ENCODE measurements at regions not wholly inside any gene's neighbourhood (a gene's known extent, or its start where the extent isn't known, plus 50 kb on each side); places are given as distances from the start of the nearest gene placed in this dataset.

- no peak for TF ChIP-seq CTCF (IDR thresholded peaks at IDR 0.05)
- no peak overlapping the region for H3K4me3 Mint-ChIP-seq
- no peaks in the 10 kb centered on the region for H3K4me1 ChIP-seq (ENCODE audit: control insufficient read depth in 1 of 2, insufficient read depth in 2 of 2, low read length in 2 of 2)
- H3K27me3 Mint-ChIP-seq (ENCODE audit: low read depth in 3 of 3), result peaks cover 0 to 2% (median 0%) of the 10 kb centered on the region in 3 donors
- intact Hi-C loops (cut with micrococcal nuclease), result no loop called here
- DNase-seq, result no peak
- no peak overlapping the region for H2AFZ ChIP-seq (ENCODE audit: insufficient read depth, low read depth, low read length, poor library complexity, severe bottlenecking)
- no peaks in the 10 kb centered on the region for H4K20me1 ChIP-seq (ENCODE audit: insufficient read depth, low read length)
- no peak overlapping the region for H3K27ac Mint-ChIP-seq
- no peak overlapping the region for H3K9ac ChIP-seq (ENCODE audit: insufficient read depth, low read length, poor library complexity, severe bottlenecking)
- H3K36me3 ChIP-seq (replicated peaks in 1 of 2; ENCODE audit: control insufficient read depth in 1 of 2, insufficient read depth in 2 of 2, low read length in 2 of 2), result no peaks in the 10 kb centered on the region
- H3K4me1 Mint-ChIP-seq, result no peaks in the 10 kb centered on the region
- 91% methylated on average over 4 of the region's 6 CpGs for WGBS (ENCODE audit: insufficient coverage)
- peaks cover 0 to 2% (median 0%) of the 10 kb centered on the region in 7 donors for H3K9me3 Mint-ChIP-seq
- H3K27ac ChIP-seq (ENCODE audit: low read depth in 1 of 2, low read length in 2 of 2), result no peak overlapping the region
- H3K4me3 ChIP-seq (replicated peaks in 1 of 3; ENCODE audit: low read depth in 2 of 3, low read length in 3 of 3), result no peak overlapping the region
- H3K4me2 ChIP-seq (replicated peaks; ENCODE audit: extremely low read depth, low read length, poor library complexity, severe bottlenecking), result no peak overlapping the region
- H3K36me3 Mint-ChIP-seq, result no peaks in the 10 kb centered on the region
- no peaks in the 10 kb centered on the region for H3K27me3 ChIP-seq (ENCODE audit: control insufficient read depth in 2 of 2, insufficient read depth in 2 of 2, low read length in 2 of 2)
- no peaks in the 10 kb centered on the region for H3K79me2 ChIP-seq (ENCODE audit: insufficient read depth, low read length)
- H3K9me3 ChIP-seq (replicated peaks in 1 of 2; ENCODE audit: control insufficient read depth in 1 of 2, insufficient read depth in 1 of 2, low read length in 2 of 2), result no peaks in the 10 kb centered on the region
These were observed 466.8 kb upstream of the SMIM31 start for GRCh38 chr4:164287173-164287572.

GRCh38 chr4:164288578-164288977 lies 465.4 kb upstream of the SMIM31 start:
- TF ChIP-seq CTCF (IDR thresholded peaks at IDR 0.05), result no peak
- no peak overlapping the region for H3K27ac ChIP-seq (ENCODE audit: low read depth in 1 of 2, low read length in 2 of 2)
- no peak overlapping the region for H2AFZ ChIP-seq (ENCODE audit: insufficient read depth, low read depth, low read length, poor library complexity, severe bottlenecking)
- H3K27me3 ChIP-seq (ENCODE audit: control insufficient read depth in 2 of 2, insufficient read depth in 2 of 2, low read length in 2 of 2), result no peaks in the 10 kb centered on the region
- Mint-ChIP-seq H3K27ac (no peak overlapping the region), H3K4me3 (no peak overlapping the region), H3K4me1 (no peaks in the 10 kb centered on the region), H3K27me3 (ENCODE audit: low read depth in 3 of 3) (peaks cover 0 to 2% (median 0%) of the 10 kb centered on the region in 3 donors), H3K36me3 (no peaks in the 10 kb centered on the region), H3K9me3 (peaks cover 0 to 2% (median 0%) of the 10 kb centered on the region in 7 donors)
- H3K4me3 ChIP-seq (replicated peaks in 1 of 3; ENCODE audit: low read depth in 2 of 3, low read length in 3 of 3), result no peak overlapping the region
- intact Hi-C loops (cut with micrococcal nuclease), result no loop called here
- no peak overlapping the region for H3K4me2 ChIP-seq (replicated peaks; ENCODE audit: extremely low read depth, low read length, poor library complexity, severe bottlenecking)
- H3K79me2 ChIP-seq (ENCODE audit: insufficient read depth, low read length), result no peaks in the 10 kb centered on the region
- no peaks in the 10 kb centered on the region for H4K20me1 ChIP-seq (ENCODE audit: insufficient read depth, low read length)
- no peak for DNase-seq
- H3K9me3 ChIP-seq (replicated peaks in 1 of 2; ENCODE audit: control insufficient read depth in 1 of 2, insufficient read depth in 1 of 2, low read length in 2 of 2), result no peaks in the 10 kb centered on the region
- H3K4me1 ChIP-seq (ENCODE audit: control insufficient read depth in 1 of 2, insufficient read depth in 2 of 2, low read length in 2 of 2), result no peaks in the 10 kb centered on the region
- WGBS (ENCODE audit: insufficient coverage), result 100% methylated on average over 1 of the region's 5 CpGs
- no peaks in the 10 kb centered on the region for H3K36me3 ChIP-seq (replicated peaks in 1 of 2; ENCODE audit: control insufficient read depth in 1 of 2, insufficient read depth in 2 of 2, low read length in 2 of 2)
- no peak overlapping the region for H3K9ac ChIP-seq (ENCODE audit: insufficient read depth, low read length, poor library complexity, severe bottlenecking)

All from CD14-positive monocyte (primary cell).